Fibroblast of villous mesenchyme (primary cell): ENCODE measurements at regions not wholly inside any gene's neighbourhood (a gene's known extent, or its start where the extent isn't known, plus 50 kb on each side); places are given as distances from the start of the nearest gene placed in this dataset.
"Not testable (repeated sequence)": the region's sequence is repeated elsewhere in the genome, so short reads cannot be mapped to it uniquely, and the experiment has no call there.

Experiments
- DNase-seq: peaks from one replicate; pipeline ENCODE4 v3.0.0-alpha.2; 2010; ENCODE audit warnings: low read depth
- H3K4me3 ChIP-seq: 2 replicates; pipeline ENCODE4 v1.5.1; 2011; ENCODE audit warnings: low read depth, mild to moderate bottlenecking, low read length
- TF ChIP-seq, protein P1 (sequence below): IDR thresholded peaks from 2 replicates; pipeline ENCODE4 v1.5.1; 2012; ENCODE audit warnings: low read depth, mild to moderate bottlenecking, low read length; ENCODE audit not compliant: insufficient read depth

DNA sequence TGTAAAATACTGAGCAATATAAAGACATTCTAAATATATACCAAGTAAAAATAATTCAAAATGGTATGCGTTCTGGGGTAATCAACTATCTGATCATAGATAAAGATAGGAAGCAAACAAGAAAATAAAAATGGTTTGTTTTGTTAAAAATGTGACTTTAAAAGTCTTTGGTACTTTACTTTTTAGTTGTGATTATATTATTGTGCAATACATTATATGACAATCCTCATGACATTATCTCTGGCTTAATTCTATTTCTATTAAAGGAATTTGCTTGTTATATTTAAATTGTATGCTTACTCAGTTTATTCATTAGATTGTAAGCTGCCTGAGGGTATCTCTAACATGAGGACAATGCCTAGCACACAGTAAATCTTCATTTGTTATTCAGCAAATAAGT is 477.9 kb downstream of the TMEM38B start:
- no peak overlapping the region for H3K4me3 ChIP-seq
- TF ChIP-seq, protein P1, sequence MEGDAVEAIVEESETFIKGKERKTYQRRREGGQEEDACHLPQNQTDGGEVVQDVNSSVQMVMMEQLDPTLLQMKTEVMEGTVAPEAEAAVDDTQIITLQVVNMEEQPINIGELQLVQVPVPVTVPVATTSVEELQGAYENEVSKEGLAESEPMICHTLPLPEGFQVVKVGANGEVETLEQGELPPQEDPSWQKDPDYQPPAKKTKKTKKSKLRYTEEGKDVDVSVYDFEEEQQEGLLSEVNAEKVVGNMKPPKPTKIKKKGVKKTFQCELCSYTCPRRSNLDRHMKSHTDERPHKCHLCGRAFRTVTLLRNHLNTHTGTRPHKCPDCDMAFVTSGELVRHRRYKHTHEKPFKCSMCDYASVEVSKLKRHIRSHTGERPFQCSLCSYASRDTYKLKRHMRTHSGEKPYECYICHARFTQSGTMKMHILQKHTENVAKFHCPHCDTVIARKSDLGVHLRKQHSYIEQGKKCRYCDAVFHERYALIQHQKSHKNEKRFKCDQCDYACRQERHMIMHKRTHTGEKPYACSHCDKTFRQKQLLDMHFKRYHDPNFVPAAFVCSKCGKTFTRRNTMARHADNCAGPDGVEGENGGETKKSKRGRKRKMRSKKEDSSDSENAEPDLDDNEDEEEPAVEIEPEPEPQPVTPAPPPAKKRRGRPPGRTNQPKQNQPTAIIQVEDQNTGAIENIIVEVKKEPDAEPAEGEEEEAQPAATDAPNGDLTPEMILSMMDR, result no peak
- DNase-seq, result no peak

DNA sequence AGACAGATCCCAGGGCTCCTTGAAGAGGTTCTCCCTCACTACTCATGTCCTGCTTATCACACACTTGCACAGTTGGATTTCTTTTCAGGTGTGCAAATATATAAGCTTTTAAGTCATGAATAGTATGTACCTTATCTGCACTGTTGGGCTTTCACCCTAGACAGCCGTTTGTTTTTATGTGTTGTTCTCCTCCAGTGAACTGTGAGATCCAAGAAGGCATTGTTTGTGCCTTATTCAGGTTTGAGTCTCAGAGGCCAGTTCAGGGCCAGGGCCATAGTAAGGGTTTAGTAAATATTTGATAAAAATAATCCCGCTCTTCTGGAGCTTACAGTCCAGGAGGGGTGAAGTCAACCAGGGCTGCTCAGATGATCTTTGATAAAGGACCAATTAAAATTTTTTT is 480.0 kb downstream of the TMEM38B start:
- H3K4me3 ChIP-seq, result no peak overlapping the region
- no peak for DNase-seq
- TF ChIP-seq, protein P1, result no peak

DNA sequence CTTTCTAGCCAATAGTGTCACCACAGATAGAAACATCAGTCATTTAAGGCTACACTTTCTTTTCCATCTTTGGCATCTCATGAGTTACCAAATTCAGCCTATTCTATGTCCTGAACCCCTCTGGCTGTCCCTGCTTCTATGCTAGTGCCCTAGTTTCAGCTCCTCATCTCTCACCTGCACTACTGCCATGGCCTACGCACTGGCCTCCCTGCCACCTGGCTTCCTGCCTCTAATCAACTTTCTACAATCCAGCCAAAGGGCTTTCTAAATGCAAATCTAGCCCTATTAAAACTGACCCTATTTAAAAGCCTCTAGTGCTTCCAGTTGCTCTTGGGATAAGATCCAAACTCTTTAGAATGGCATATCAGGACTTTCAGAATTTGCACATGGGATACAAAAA is 482.9 kb downstream of the TMEM38B start:
- no peak for DNase-seq
- TF ChIP-seq, protein P1, result no peak

DNA sequence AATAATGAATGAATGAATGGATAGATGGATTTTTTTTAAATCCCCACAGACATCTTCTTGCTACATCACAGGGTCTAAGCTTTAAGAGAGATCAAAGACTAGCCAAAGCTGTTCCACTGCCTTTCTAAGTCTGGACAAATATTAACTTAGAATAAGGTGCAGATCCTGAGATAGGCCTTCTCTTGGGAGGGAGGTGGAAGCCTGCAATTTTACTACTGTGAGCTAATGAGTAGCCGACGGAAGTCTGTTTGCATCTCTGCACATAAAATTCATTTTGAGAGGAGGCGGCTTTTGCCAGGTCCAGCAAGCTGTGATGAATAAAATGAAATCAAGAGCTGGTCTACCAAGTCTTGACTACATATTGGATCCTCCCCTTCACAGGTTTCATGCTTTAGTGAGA is 484.9 kb downstream of the TMEM38B start:
- no peak for DNase-seq
- no peak overlapping the region for H3K4me3 ChIP-seq
- TF ChIP-seq, protein P1, result no peak

More for the DNA sequence above, 482.9 kb downstream of the TMEM38B start:
- no peak overlapping the region for H3K4me3 ChIP-seq

DNA sequence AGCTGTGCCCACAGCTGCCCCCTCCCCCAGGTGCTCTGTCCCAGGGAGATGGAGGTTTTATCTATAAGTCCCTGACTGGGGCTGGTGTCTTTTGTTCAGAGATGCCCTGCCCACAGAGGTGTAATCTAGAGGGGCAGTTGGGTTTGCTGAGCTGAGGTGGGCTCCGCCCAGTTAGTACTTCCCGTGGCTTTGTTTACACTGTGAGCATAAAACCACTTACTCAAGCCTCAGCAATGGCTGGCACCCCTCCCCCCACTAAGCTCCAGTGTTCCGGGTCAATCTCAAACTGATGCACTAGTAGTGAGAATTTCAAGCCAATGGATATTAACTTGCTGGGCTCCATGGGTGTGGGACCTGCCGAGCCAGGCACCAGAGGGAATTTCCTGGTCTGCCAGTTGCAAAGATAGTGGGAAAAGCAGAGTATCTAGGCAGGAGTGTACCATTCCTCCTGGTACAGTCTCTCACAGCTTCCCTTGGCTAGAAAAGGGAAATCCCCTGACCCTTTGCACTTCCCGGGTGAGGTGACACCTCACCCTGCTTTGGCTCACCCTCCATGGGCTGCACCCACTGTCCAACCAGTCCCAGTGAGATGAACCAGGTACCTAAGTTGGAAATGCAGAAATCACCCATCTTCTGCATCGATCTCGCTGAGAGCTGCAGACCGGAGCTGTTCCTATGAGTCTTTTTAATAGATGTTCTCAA is 509.6 kb downstream of the TMEM38B start:
- not testable (repeated sequence) for H3K4me3 ChIP-seq, DNase-seq

DNA sequence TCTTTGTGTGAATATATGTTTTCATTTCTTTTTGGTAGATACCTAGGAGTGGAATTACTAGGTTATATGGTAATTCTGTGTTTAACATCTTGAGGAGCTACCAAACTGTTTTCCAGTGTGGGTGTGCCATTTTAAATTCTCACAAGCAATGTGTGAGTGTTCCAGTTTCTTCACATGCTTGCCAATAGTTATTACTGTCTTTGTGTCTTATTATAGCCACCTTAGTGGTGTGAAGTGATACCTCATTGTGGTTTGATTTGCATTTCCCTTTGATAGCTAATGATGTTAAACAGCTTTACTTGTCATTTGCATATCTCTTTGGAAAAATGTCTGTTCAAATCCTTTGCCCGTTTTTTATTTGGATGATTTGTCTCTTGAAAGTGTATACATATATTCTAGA is 513.0 kb downstream of the TMEM38B start:
- TF ChIP-seq, protein P1, result no peak

DNA sequence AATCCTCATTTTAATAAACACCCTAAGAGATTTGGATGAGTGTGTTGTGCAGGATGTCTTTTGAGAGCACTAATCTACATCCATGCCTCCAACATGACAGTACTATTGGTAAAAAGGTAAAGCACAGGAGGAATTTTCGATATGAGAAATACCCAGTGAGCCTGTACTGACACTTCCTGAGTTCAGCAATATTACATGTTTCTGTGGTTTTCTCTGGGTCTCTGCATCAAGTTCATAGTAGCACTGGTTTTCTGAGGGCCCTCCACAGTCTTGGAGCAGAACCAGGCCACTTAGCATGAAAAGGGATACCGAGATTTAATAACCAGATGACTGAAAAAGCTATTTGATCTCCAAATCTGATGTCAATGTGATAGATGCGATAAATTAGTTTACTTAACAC is 524.1 kb downstream of the TMEM38B start:
- TF ChIP-seq, protein P1, result no peak
- H3K4me3 ChIP-seq, result no peak overlapping the region
- DNase-seq, result no peak

More for the DNA sequence above, 513.0 kb downstream of the TMEM38B start:
- no peak overlapping the region for H3K4me3 ChIP-seq
- no peak for DNase-seq
